ENCODE measurements at regions not wholly inside any gene's neighbourhood (a gene's known extent, or its start where the extent isn't known, plus 50 kb on each side); places are given as distances from the start of the nearest gene placed in this dataset.

- TF ChIP-seq POLR2A (IDR thresholded peaks at IDR 0.05; ENCODE audit: low read depth, low read length) (no peak), TAF1 (IDR thresholded peaks at IDR 0.05; ENCODE audit: low read depth, low read length) (no peak), POLR2AphosphoS5 (IDR thresholded peaks at IDR 0.05; ENCODE audit: low read depth, low read length) (no peak)
Observed at GRCh38 chr5:118139361-118139760, 849.0 kb downstream of the DTWD2 start.
